ENCODE measurements at regions not wholly inside any gene's neighbourhood (a gene's known extent, or its start where the extent isn't known, plus 50 kb on each side); places are given as distances from the start of the nearest gene placed in this dataset.

DNA sequence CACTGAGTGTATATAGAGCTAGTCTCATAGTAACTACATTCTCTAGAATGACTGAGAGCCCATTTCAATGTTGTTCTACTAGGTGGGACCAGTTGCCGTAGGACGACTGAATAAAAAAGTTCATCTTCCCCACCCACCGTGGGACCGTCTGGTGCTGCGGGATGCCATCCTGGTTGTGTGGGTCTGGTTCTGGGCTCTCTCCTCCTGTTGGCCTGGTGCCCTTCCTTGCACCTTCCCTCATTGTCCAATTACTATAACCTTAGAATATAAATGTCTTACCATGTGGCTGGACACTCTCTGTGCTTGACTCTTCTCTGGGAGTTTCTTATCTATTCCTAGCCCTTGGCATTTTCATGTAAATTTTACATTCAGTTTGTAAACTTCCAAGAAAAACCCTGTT, 344.4 kb downstream of the TCERG1L start:
- TF ChIP-seq, protein P1, sequence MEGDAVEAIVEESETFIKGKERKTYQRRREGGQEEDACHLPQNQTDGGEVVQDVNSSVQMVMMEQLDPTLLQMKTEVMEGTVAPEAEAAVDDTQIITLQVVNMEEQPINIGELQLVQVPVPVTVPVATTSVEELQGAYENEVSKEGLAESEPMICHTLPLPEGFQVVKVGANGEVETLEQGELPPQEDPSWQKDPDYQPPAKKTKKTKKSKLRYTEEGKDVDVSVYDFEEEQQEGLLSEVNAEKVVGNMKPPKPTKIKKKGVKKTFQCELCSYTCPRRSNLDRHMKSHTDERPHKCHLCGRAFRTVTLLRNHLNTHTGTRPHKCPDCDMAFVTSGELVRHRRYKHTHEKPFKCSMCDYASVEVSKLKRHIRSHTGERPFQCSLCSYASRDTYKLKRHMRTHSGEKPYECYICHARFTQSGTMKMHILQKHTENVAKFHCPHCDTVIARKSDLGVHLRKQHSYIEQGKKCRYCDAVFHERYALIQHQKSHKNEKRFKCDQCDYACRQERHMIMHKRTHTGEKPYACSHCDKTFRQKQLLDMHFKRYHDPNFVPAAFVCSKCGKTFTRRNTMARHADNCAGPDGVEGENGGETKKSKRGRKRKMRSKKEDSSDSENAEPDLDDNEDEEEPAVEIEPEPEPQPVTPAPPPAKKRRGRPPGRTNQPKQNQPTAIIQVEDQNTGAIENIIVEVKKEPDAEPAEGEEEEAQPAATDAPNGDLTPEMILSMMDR (IDR thresholded peaks at IDR 0.05), result no peak
- TF ChIP-seq POLR2A (IDR thresholded peaks at IDR 0.05), result no peak
